Breast epithelium (tissue), 3 donors: ENCODE measurements at regions not wholly inside any gene's neighbourhood (a gene's known extent, or its start where the extent isn't known, plus 50 kb on each side); places are given as distances from the start of the nearest gene placed in this dataset.

ENCODE experiments used
- POLR2A ChIP-seq: fragments of 450-650 bp; IDR thresholded peaks from one replicate; pipeline ENCODE4 v1.6.1; 2016; ENCODE audit warnings: antibody characterized with exemption, mild to moderate bottlenecking, moderate library complexity
- POLR2AphosphoS5 ChIP-seq, 3 donors: sonication (generic); formaldehyde crosslinking; IDR thresholded peaks; one replicate each; pipeline ENCODE4 v1.6.1; 2017; ENCODE audit warnings: antibody characterized with exemption in 3 of 3
- TF ChIP-seq, protein P1 (sequence below), 3 donors: fragments of 450-650 bp; IDR thresholded peaks; one replicate each; pipeline ENCODE4 v1.5.1; 2016 to 2017; ENCODE audit warnings: antibody characterized with exemption in 3 of 3, mild to moderate bottlenecking in 3 of 3, moderate library complexity in 3 of 3

DNA sequence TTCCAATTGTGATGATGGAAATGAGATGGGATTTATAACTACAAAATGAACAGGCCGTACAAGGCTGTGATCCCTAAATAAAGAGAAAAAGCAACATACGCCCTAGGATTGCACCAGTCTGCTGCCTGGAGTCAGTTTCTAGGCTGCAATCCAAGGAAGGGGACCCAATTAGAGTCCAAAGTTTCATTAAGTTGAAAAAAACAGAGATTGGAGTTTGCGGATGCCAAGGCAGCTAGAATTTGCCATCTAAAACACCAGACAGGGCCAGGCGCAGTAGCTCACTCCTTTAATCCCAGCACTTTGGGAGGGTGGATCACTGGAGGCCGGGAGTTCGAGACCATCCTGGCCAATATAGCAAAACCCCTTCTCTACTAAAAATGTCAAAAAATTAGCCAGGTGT lies 661.0 kb downstream of the RPS29 start:
- TF ChIP-seq, protein P1, sequence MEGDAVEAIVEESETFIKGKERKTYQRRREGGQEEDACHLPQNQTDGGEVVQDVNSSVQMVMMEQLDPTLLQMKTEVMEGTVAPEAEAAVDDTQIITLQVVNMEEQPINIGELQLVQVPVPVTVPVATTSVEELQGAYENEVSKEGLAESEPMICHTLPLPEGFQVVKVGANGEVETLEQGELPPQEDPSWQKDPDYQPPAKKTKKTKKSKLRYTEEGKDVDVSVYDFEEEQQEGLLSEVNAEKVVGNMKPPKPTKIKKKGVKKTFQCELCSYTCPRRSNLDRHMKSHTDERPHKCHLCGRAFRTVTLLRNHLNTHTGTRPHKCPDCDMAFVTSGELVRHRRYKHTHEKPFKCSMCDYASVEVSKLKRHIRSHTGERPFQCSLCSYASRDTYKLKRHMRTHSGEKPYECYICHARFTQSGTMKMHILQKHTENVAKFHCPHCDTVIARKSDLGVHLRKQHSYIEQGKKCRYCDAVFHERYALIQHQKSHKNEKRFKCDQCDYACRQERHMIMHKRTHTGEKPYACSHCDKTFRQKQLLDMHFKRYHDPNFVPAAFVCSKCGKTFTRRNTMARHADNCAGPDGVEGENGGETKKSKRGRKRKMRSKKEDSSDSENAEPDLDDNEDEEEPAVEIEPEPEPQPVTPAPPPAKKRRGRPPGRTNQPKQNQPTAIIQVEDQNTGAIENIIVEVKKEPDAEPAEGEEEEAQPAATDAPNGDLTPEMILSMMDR (IDR thresholded peaks at IDR 0.05), result no peak
- no peak for TF ChIP-seq POLR2A
- TF ChIP-seq POLR2AphosphoS5 (IDR thresholded peaks at IDR 0.05), result no peak
